ENCODE measurements at regions not wholly inside any gene's neighbourhood (a gene's known extent, or its start where the extent isn't known, plus 50 kb on each side); places are given as distances from the start of the nearest gene placed in this dataset.
"Not testable (repeated sequence)": the region's sequence is repeated elsewhere in the genome, so short reads cannot be mapped to it uniquely, and the experiment has no call there.

GRCh38 chr1:115439520-115439919, 101.5 kb upstream of the NGF start:
- not testable (repeated sequence) for TF ChIP-seq SYNCRIP (IDR thresholded peaks at IDR 0.05; ENCODE audit: insufficient read depth, low read depth, low read length); ATF5 (CRISPR knock-in tag; IDR thresholded peaks at IDR 0.05; ENCODE audit: low read depth); ZNF710 (CRISPR knock-in tag; IDR thresholded peaks at IDR 0.05; ENCODE audit: borderline replicate concordance); EED (CRISPR knock-in tag; IDR thresholded peaks at IDR 0.05); SRSF9 (IDR thresholded peaks at IDR 0.05; ENCODE audit: borderline replicate concordance, insufficient read depth, low read depth, low read length, poor library complexity, severe bottlenecking)
- TF ChIP-seq, protein P1, sequence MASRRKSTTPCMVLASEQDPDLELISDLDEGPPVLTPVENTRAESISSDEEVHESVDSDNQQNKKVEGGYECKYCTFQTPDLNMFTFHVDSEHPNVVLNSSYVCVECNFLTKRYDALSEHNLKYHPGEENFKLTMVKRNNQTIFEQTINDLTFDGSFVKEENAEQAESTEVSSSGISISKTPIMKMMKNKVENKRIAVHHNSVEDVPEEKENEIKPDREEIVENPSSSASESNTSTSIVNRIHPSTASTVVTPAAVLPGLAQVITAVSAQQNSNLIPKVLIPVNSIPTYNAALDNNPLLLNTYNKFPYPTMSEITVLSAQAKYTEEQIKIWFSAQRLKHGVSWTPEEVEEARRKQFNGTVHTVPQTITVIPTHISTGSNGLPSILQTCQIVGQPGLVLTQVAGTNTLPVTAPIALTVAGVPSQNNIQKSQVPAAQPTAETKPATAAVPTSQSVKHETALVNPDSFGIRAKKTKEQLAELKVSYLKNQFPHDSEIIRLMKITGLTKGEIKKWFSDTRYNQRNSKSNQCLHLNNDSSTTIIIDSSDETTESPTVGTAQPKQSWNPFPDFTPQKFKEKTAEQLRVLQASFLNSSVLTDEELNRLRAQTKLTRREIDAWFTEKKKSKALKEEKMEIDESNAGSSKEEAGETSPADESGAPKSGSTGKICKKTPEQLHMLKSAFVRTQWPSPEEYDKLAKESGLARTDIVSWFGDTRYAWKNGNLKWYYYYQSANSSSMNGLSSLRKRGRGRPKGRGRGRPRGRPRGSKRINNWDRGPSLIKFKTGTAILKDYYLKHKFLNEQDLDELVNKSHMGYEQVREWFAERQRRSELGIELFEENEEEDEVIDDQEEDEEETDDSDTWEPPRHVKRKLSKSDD (CRISPR knock-in tag; IDR thresholded peaks at IDR 0.05; ENCODE audit: low read depth): not testable (repeated sequence)

All from HepG2 (cell line).